IPS-20b (cell line): ENCODE measurements at regions not wholly inside any gene's neighbourhood (a gene's known extent, or its start where the extent isn't known, plus 50 kb on each side); places are given as distances from the start of the nearest gene placed in this dataset.
"Not testable (repeated sequence)": the region's sequence is repeated elsewhere in the genome, so short reads cannot be mapped to it uniquely, and the experiment has no call there.

Source experiments
- H3K27ac ChIP-seq: one replicate; pipeline ENCODE4 v1.5.1; 2013; ENCODE audit warnings: low read length
- H3K27me3 ChIP-seq: 2 replicates; pipeline ENCODE4 v1.6.1; 2013; ENCODE audit warnings: mild to moderate bottlenecking, low read length, inconsistent platforms; ENCODE audit not compliant: insufficient read depth
- H3K36me3 ChIP-seq: 2 replicates; pipeline ENCODE4 v1.6.1; 2013; ENCODE audit warnings: low read depth, mild to moderate bottlenecking, inconsistent platforms, low read length, moderate library complexity; ENCODE audit not compliant: insufficient read depth
- H3K4me1 ChIP-seq: 2 replicates; pipeline ENCODE4 v1.6.1; 2013; ENCODE audit warnings: mild to moderate bottlenecking, control low read depth, inconsistent platforms, low read length, moderate library complexity; ENCODE audit not compliant: insufficient read depth
- H3K4me3 ChIP-seq: 2 replicates; pipeline ENCODE4 v1.5.1; 2013; ENCODE audit warnings: mild to moderate bottlenecking, low read length, inconsistent platforms
- H3K9ac ChIP-seq: 2 replicates; pipeline ENCODE4 v1.6.1; 2013; ENCODE audit warnings: low read depth, mild to moderate bottlenecking, inconsistent platforms, low read length, moderate library complexity
- H3K9me3 ChIP-seq: 2 replicates; pipeline ENCODE4 v1.6.1; 2013; ENCODE audit warnings: mild to moderate bottlenecking, low read depth, low read length, inconsistent platforms; ENCODE audit not compliant: insufficient read depth

DNA sequence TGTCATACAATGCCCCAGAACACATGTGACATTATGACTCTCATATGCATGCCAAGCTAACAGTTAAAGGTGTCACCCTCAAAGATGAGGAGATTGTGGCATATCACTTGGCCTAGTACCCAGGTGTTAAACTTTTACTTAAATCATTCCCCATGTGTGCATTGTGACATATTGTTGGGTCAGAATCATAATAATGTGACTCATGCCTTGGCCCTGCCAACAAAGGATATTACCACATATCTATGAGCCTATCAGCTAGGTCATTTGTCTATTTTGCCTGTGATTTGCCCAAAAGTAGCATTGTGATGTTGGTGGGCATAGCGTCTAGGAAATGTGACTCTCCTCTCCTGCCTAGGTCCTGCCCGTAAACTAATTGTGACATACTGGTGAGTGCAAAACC, 1147.1 kb upstream of the AMELY start:
- H3K36me3 ChIP-seq: no peaks in the 10 kb centered on the region
- no peaks in the 10 kb centered on the region for H3K4me1 ChIP-seq
- H3K4me3 ChIP-seq: no peak overlapping the region
- H3K27ac ChIP-seq: no peak overlapping the region
- H3K9ac ChIP-seq: no peak overlapping the region
- no peaks in the 10 kb centered on the region for H3K9me3 ChIP-seq
- no peaks in the 10 kb centered on the region for H3K27me3 ChIP-seq

DNA sequence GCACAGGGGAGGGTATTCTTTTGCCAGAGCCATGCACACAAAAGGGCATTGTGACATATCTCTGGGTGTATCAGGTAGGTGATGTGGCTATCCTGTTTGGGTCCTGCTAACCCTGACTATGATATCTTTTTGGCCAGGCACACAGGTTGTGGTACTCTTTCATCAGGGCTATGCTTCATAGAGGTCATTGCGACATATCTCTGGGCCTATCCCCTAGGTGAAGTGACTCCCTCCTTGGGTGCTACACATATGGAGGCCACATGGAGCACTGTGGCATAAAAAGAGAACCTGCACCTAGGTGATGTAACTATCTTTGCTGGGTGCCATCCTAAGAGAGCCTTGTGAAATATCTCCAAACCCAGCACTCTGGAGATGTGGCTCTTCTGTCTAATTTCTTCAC, 1139.8 kb upstream of the AMELY start:
- H3K4me1 ChIP-seq: no peaks in the 10 kb centered on the region
- no peak overlapping the region for H3K27ac ChIP-seq
- no peaks in the 10 kb centered on the region for H3K36me3 ChIP-seq
- H3K27me3 ChIP-seq: no peaks in the 10 kb centered on the region
- no peaks in the 10 kb centered on the region for H3K9me3 ChIP-seq
- H3K4me3 ChIP-seq: no peak overlapping the region
- H3K9ac ChIP-seq: no peak overlapping the region

DNA sequence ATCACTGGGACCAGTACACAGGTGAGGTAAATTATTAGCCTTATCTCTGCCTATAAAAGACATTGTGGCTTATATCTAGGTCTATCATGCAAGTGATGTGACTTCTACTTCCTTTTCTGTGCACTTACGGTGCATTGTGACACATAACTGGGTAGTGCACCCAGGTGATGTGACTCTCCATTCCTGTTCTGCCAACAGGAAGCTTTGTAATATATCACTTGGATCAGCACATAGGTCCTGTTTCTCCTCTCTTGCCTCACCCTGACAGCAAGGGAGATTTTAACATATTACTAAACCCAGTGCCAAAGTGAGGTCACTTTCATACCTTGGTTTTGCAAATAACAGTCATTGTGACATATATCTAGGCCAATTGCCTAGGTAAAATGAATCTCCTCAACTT, 1129.7 kb upstream of the AMELY start:
- H3K9ac ChIP-seq: no peak overlapping the region
- H3K9me3 ChIP-seq: no peaks in the 10 kb centered on the region
- no peak overlapping the region for H3K4me3 ChIP-seq
- no peaks in the 10 kb centered on the region for H3K4me1 ChIP-seq
- no peak overlapping the region for H3K27ac ChIP-seq
- H3K36me3 ChIP-seq: no peaks in the 10 kb centered on the region
- no peaks in the 10 kb centered on the region for H3K27me3 ChIP-seq

DNA sequence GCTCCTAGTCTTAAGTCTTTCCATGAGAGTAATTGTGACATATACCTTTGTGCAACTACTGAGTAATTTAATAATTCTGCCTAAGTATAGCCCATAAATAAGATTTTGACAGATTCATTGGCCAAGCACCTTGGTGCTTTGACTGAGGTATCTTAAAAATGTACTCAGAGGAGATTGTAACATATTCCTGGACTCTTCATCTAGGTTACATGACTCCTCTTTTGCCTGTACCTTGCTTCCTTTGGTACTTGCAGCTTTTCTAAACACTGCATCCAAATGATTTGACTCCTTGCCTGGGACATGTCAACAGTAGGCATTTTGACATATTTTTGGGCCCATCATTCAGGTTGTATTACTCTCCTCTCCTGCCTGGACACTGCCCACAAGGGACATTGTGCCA, 1125.0 kb upstream of the AMELY start:
- no peaks in the 10 kb centered on the region for H3K4me1 ChIP-seq
- H3K27me3 ChIP-seq: no peaks in the 10 kb centered on the region
- H3K36me3 ChIP-seq: no peaks in the 10 kb centered on the region
- H3K9me3 ChIP-seq: no peaks in the 10 kb centered on the region
- no peak overlapping the region for H3K4me3 ChIP-seq
- no peak overlapping the region for H3K27ac ChIP-seq
- no peak overlapping the region for H3K9ac ChIP-seq

DNA sequence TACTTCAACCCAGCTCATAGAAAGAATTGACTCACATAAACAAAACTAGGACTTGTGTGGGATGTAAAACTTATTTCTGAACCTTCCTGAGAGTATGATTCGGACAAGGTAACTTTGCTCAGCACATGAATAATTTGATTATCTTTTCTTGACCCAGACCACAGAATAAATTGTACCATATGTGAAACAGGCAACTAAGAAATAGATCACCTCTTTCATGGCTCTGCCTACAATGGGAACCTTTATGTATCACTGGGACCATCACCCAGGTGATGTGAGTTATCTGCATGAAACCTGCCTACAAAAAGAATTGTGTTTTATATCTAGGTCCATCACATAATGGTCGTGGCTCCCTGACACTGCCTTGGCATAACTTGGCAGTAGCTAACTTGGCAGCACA, 1124.1 kb upstream of the AMELY start:
- H3K4me1 ChIP-seq: no peaks in the 10 kb centered on the region
- no peak overlapping the region for H3K4me3 ChIP-seq
- no peaks in the 10 kb centered on the region for H3K27me3 ChIP-seq
- H3K9ac ChIP-seq: no peak overlapping the region
- no peaks in the 10 kb centered on the region for H3K9me3 ChIP-seq
- no peak overlapping the region for H3K27ac ChIP-seq
- no peaks in the 10 kb centered on the region for H3K36me3 ChIP-seq

DNA sequence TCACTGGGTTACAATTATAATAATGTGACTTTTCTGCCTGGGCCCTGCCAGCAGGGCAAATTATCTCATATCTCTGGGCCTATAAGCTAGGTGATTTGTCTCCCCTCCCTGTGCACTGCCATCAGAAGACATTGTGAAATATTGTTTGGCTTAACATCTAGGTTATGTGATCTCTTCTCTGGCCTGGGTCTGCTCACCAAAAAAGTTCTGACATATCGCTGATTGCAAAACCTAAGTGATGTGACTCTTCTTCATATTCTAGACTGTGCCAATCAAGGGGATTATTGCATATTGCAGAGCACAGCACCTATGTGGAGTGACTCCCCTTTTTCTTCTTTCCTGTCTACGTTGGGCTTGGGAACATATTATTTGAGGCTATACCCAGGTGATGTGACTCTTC, 1123.1 kb upstream of the AMELY start:
- Histone ChIP-seq H3K4me1 (no peaks in the 10 kb centered on the region), H3K4me3 (no peak overlapping the region), H3K36me3 (no peaks in the 10 kb centered on the region), H3K9me3 (no peaks in the 10 kb centered on the region), H3K27ac (no peak overlapping the region), H3K9ac (no peak overlapping the region), H3K27me3 (no peaks in the 10 kb centered on the region)

DNA sequence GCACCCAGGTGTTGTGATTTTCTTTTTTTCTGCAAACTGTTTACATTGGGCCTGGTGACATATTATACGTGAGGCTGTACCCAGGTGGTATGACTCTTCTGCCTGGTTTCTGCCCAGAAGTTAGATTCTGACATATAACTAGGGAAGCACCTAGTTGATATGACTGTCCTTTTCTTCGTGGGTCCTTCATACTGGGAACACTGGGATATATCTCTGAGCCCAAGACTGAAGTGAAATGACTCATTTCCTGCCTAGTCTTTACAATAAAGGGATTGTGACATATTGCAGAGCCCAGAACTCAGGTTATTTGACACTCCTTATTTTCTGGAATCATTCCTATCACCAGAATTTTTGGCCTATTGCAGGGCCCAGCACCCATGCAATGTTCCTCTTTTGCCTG, 1121.6 kb upstream of the AMELY start:
- no peaks in the 10 kb centered on the region for H3K27me3 ChIP-seq
- no peak overlapping the region for H3K4me3 ChIP-seq
- no peaks in the 10 kb centered on the region for H3K9me3 ChIP-seq
- no peaks in the 10 kb centered on the region for H3K36me3 ChIP-seq
- no peak overlapping the region for H3K27ac ChIP-seq
- H3K4me1 ChIP-seq: no peaks in the 10 kb centered on the region
- H3K9ac ChIP-seq: no peak overlapping the region

DNA sequence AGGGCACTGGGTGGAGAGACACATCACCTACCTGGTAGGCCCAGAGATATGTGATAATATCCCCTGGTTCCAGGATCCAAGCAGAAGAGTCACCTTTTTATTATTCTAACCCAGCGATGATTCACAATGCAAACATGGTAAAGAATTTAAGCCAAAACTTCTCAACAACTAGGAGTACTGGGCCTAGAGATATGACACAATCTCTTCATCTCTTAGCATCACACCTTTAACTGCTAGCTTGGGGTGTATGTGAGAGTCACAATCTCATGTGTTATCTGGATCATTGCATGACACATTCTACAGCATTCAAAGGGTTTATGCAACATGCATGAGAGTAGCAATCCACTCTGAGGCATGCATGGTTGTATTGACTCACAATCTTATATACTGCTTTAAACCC, 1109.0 kb upstream of the AMELY start:
- H3K9ac ChIP-seq: no peak overlapping the region
- H3K27me3 ChIP-seq: no peaks in the 10 kb centered on the region
- H3K9me3 ChIP-seq: no peaks in the 10 kb centered on the region
- no peaks in the 10 kb centered on the region for H3K4me1 ChIP-seq
- no peaks in the 10 kb centered on the region for H3K36me3 ChIP-seq
- no peak overlapping the region for H3K27ac ChIP-seq
- no peak overlapping the region for H3K4me3 ChIP-seq

DNA sequence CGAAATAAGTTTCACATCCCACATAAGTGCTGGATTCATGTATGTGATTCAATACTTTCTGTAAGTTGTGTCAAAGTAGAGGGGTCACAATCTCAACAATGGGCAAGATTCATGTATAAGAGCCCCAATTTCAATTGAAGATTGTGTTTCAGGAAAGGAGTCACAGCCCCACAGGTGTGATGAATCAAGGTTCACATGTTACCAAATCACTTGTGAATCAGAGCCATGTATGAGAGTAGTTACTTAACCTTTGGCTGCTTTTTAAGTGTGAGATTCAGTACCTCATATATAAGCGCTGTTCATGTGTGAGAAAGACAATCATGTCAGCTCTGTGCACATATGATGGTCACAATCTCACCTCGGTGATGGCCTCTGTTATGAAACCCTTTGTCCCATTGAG, 1100.0 kb upstream of the AMELY start:
- H3K9me3 ChIP-seq: no peaks in the 10 kb centered on the region
- no peak overlapping the region for H3K9ac ChIP-seq
- H3K36me3 ChIP-seq: no peaks in the 10 kb centered on the region
- no peaks in the 10 kb centered on the region for H3K27me3 ChIP-seq
- no peak overlapping the region for H3K27ac ChIP-seq
- no peak overlapping the region for H3K4me3 ChIP-seq
- no peaks in the 10 kb centered on the region for H3K4me1 ChIP-seq

DNA sequence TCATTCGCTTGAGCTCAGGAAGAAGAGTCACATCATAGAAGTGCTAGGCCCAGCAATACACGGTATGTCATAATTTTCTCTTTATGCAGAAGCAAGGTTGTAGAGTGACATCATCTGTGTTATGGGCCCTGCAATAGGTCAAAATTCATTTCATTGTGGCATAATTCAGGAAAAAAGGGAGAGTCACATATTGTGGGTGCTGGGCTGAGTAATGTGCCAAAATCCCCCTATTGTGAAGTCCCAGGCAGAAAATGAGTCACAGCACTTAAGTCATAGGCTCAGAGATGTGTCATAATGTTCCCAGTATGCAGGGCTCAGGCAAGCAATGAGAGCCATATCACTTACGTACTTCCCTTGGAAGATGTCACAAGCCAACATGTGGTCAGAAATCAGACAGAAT, 1092.6 kb upstream of the AMELY start:
- Histone ChIP-seq H3K36me3 (no peaks in the 10 kb centered on the region), H3K27ac (no peak overlapping the region), H3K27me3 (no peaks in the 10 kb centered on the region), H3K9me3 (no peaks in the 10 kb centered on the region), H3K4me3 (no peak overlapping the region), H3K9ac (no peak overlapping the region), H3K4me1 (no peaks in the 10 kb centered on the region)

DNA sequence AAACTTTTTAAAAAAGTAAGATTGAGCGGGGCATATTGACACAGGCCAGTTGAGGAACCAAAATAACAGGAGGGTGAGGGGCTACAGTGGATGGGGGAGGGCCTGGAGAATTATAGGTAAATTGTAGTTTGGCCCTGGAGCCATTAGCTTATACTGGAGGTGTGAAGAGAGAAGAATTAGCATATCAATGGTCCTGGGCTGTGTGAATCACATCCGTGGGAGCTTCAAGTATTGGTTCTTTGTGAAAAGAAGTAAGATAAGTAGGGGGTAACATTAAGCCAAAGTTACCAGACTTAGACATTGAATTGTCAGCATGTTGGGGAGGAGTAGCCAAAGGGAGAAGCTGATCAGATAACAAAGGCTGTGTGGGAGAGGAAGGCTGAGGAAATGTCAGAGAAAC, 1085.2 kb upstream of the AMELY start:
- H3K4me3 ChIP-seq: no peak overlapping the region; the same call in 1 of the 2 replicates
- peaks cover 19% of the 10 kb centered on the region for H3K4me1 ChIP-seq
- no peak overlapping the region for H3K27ac ChIP-seq
- no peaks in the 10 kb centered on the region for H3K9me3 ChIP-seq
- no peaks in the 10 kb centered on the region for H3K27me3 ChIP-seq
- H3K36me3 ChIP-seq: no peaks in the 10 kb centered on the region
- H3K9ac ChIP-seq: no peak overlapping the region

DNA sequence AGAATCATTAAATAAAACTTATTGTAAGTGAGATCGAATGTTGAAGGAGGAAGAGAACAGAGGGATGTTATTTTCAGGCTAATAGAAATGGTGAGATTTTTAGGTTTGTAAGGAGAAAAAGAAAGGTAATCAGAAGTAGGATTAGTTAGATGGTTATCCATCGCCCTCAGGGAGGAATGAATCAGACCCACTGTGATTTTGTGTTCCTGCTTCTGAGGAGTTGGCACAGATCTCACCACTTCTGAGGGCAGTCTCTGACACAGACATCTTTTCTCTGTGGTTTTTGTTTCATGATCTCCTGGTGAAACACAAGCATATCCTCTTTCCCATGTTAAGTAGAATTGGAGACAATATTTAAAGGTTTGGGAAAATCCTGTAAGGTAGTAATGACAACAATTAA, 1083.2 kb upstream of the AMELY start:
- not testable (repeated sequence) for H3K27ac ChIP-seq, H3K4me3 ChIP-seq, H3K9me3 ChIP-seq, H3K27me3 ChIP-seq, H3K36me3 ChIP-seq, H3K9ac ChIP-seq
- H3K4me1 ChIP-seq: peaks cover 19% of the 10 kb centered on the region

DNA sequence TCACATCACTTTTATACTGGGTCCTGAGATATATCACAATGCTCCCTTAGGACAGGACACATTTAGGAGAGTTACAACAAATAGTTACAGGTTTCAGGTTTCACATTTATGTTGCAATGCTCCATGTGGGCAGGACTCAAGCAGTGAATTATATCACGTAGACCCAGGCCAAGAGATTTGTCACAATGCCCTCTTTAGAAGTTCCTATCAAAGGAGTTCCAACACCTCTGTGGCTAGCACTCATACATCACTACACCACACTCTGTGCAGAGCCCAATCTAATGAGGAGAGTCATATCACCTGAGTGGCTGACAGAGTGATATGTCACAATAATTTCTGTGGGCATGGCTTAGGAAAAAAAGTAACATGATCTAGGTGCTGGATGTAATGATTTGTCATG, 1068.2 kb upstream of the AMELY start:
- no peaks in the 10 kb centered on the region for H3K36me3 ChIP-seq
- no peak overlapping the region for H3K9ac ChIP-seq
- H3K27me3 ChIP-seq: no peaks in the 10 kb centered on the region
- no peaks in the 10 kb centered on the region for H3K9me3 ChIP-seq
- no peaks in the 10 kb centered on the region for H3K4me1 ChIP-seq
- H3K27ac ChIP-seq: no peak overlapping the region
- H3K4me3 ChIP-seq: no peak overlapping the region
